PC-9 (cell line): ENCODE measurements at regions not wholly inside any gene's neighbourhood (a gene's known extent, or its start where the extent isn't known, plus 50 kb on each side); places are given as distances from the start of the nearest gene placed in this dataset.
"Not testable (repeated sequence)": the region's sequence is repeated elsewhere in the genome, so short reads cannot be mapped to it uniquely, and the experiment has no call there.

Experiments
- BruUV-seq: library from RNA; stranded (reverse); fragments of 400-500 nt; replicated peaks from 2 replicates; lab custom pipeline; 2021; lab: Mats Ljungman, UMichigan
- CTCF ChIA-PET: fragments of 300-600 bp; sonication (Branson Sonifier 250); formaldehyde crosslinking; loops from one replicate; lab custom pipeline; 2022; ENCODE audit warnings: antibody characterized with exemption; lab: Charles Lee
- POLR2A ChIA-PET: fragments of 300-600 bp; sonication (Branson Sonifier 250); formaldehyde crosslinking; loops from one replicate; lab custom pipeline; 2022; ENCODE audit warnings: antibody characterized with exemption; ENCODE audit not compliant: unreplicated experiment; lab: Charles Lee
- DNase-seq, 2 experiments: peaks; one replicate each; pipeline versions ENCODE4 v3.0.0 to v3.0.0-alpha.2; 2015 to 2022; ENCODE audit warnings: mixed read lengths in 1 of 2
- H2AFZ ChIP-seq: fragments of 200-600 bp; sonication (generic); 2 replicates; pipeline ENCODE4 v1.8.1; 2017; ENCODE audit warnings: antibody characterized with exemption
- H3F3A ChIP-seq: fragments of 200-600 bp; sonication (generic); 2 replicates; pipeline ENCODE4 v1.8.1; 2017; ENCODE audit warnings: antibody characterized with exemption, mild to moderate bottlenecking, low read depth; ENCODE audit not compliant: insufficient read depth
- H3K27ac ChIP-seq: fragments of 200-600 bp; sonication (generic); 2 replicates; pipeline ENCODE4 v1.6.1; 2016; ENCODE audit warnings: mixed run types
- H3K27me3 ChIP-seq: fragments of 200-600 bp; sonication (generic); 2 replicates; pipeline ENCODE4 v1.6.1; 2016; ENCODE audit warnings: low read depth, mixed run types; ENCODE audit not compliant: insufficient read depth
- H3K36me3 ChIP-seq: fragments of 200-600 bp; sonication (generic); 2 replicates; pipeline ENCODE4 v1.6.1; 2016; ENCODE audit warnings: low read depth, mixed run types
- H3K4me1 ChIP-seq: fragments of 200-600 bp; sonication (generic); replicated peaks from 2 replicates; pipeline ENCODE4 v1.6.1; 2016; ENCODE audit warnings: mixed run types; ENCODE audit not compliant: insufficient read depth
- H3K4me2 ChIP-seq: fragments of 200-600 bp; sonication (generic); 2 replicates; pipeline ENCODE4 v1.6.1; 2017; ENCODE audit warnings: mixed run types
- H3K4me3 ChIP-seq: fragments of 200-600 bp; sonication (generic); 2 replicates; pipeline ENCODE4 v1.6.1; 2016; ENCODE audit warnings: mixed run types
- H3K79me2 ChIP-seq: fragments of 200-600 bp; sonication (generic); 2 replicates; pipeline ENCODE4 v1.6.1; 2017; ENCODE audit warnings: low read depth, mixed run types
- H3K9me2 ChIP-seq: fragments of 200-600 bp; sonication (generic); 2 replicates; pipeline ENCODE4 v1.8.1; 2017; ENCODE audit warnings: mild to moderate bottlenecking; ENCODE audit not compliant: insufficient read depth
- H3K9me3 ChIP-seq: fragments of 200-600 bp; sonication (generic); 2 replicates; pipeline ENCODE4 v1.8.1; 2016; ENCODE audit warnings: low read depth; ENCODE audit not compliant: insufficient read depth
- H4K20me1 ChIP-seq: fragments of 200-600 bp; sonication (generic); 2 replicates; pipeline ENCODE4 v1.8.1; 2017; ENCODE audit not compliant: insufficient read depth
- CTCF ChIP-seq: fragments of 200-600 bp; sonication (generic); conservative IDR thresholded peaks from 2 replicates; pipeline ENCODE4 v1.6.1; 2017; ENCODE audit warnings: mixed run types, antibody characterized with exemption, mild to moderate bottlenecking, moderate library complexity
- EZH2 ChIP-seq: fragments of 200-600 bp; sonication (generic); IDR thresholded peaks from 2 replicates; pipeline ENCODE4 v1.8.0; 2017; ENCODE audit warnings: antibody characterized with exemption, low read depth
- intact Hi-C: fragments of 100-400 bp; cut with micrococcal nuclease; formaldehyde crosslinking; loops from one replicate; pipeline ENCODE4 v1.10.0; 2022; ENCODE audit not compliant: unreplicated experiment

- POLR2A ChIA-PET: no interaction called here
- H3F3A ChIP-seq: no peaks in the 10 kb centered on the region
Measured at GRCh38 chr3:132980102-132980501, 58.1 kb upstream of the TMEM108 start.

GRCh38 chr3:132979606-132980005, 58.6 kb upstream of the TMEM108 start:
- Histone ChIP-seq H4K20me1 (no peaks in the 10 kb centered on the region), H3K4me1 (no peaks in the 10 kb centered on the region), H3K4me3 (no peak overlapping the region), H3F3A (no peaks in the 10 kb centered on the region), H3K36me3 (no peaks in the 10 kb centered on the region), H3K27me3 (no peaks in the 10 kb centered on the region; the same call in 1 of the 2 replicates), H3K9me2 (no peaks in the 10 kb centered on the region), H2AFZ (no peak overlapping the region), H3K4me2 (no peak overlapping the region), H3K79me2 (no peaks in the 10 kb centered on the region), H3K27ac (no peak overlapping the region), H3K9me3 (no peaks in the 10 kb centered on the region)
- TF ChIP-seq EZH2 (no peak), CTCF (no peak)
- intact Hi-C loops: no loop called here
- no peak for DNase-seq
- CTCF ChIA-PET: no interaction called here
- no TSS peak for BruUV-seq
- POLR2A ChIA-PET: no interaction called here

More at GRCh38 chr3:132980102-132980501, 58.1 kb upstream of the TMEM108 start:
- Histone ChIP-seq H4K20me1 (no peaks in the 10 kb centered on the region), H2AFZ (no peak overlapping the region), H3K4me1 (no peaks in the 10 kb centered on the region), H3K4me3 (no peak overlapping the region), H3K9me2 (no peaks in the 10 kb centered on the region), H3K9me3 (no peaks in the 10 kb centered on the region), H3K4me2 (no peak overlapping the region), H3K36me3 (no peaks in the 10 kb centered on the region), H3K27ac (no peak overlapping the region), H3K27me3 (no peaks in the 10 kb centered on the region; the same call in 1 of the 2 replicates), H3K79me2 (no peaks in the 10 kb centered on the region)
- no peak for DNase-seq
- TF ChIP-seq CTCF (no peak), EZH2 (no peak)
- CTCF ChIA-PET: no interaction called here
- BruUV-seq: no TSS peak
- intact Hi-C loops: no loop called here

GRCh38 chr3:132978946-132979345, 59.2 kb upstream of the TMEM108 start:
- H3F3A ChIP-seq, H3K36me3 ChIP-seq, intact Hi-C loops, H3K4me1 ChIP-seq, H3K9me3 ChIP-seq, H4K20me1 ChIP-seq, H3K9me2 ChIP-seq, H3K4me3 ChIP-seq, POLR2A ChIA-PET, CTCF ChIA-PET, BruUV-seq, H2AFZ ChIP-seq, H3K4me2 ChIP-seq, H3K79me2 ChIP-seq, DNase-seq, H3K27ac ChIP-seq, H3K27me3 ChIP-seq: not testable (repeated sequence)

GRCh38 chr3:132978464-132978863, 59.7 kb upstream of the TMEM108 start:
- intact Hi-C loops: no loop called here
- Histone ChIP-seq H3K79me2 (no peaks in the 10 kb centered on the region), H2AFZ (no peak overlapping the region), H3K4me1 (no peaks in the 10 kb centered on the region), H3K4me2 (no peak overlapping the region), H3K27ac (no peak overlapping the region), H3K27me3 (no peaks in the 10 kb centered on the region; the same call in 1 of the 2 replicates), H3F3A (no peaks in the 10 kb centered on the region), H3K9me2 (no peaks in the 10 kb centered on the region), H3K36me3 (no peaks in the 10 kb centered on the region), H3K9me3 (no peaks in the 10 kb centered on the region), H4K20me1 (no peaks in the 10 kb centered on the region), H3K4me3 (no peak overlapping the region)
- no peak for DNase-seq
- ChIA-PET POLR2A (no interaction called here), CTCF (no interaction called here)
- TF ChIP-seq EZH2 (no peak), CTCF (no peak)
- no TSS peak for BruUV-seq
